Stimulated activated CD4-positive, alpha-beta T cell treated with anti-CD3 and anti-CD28 coated beads, Interleukin-12 subunit alpha, Interleukin-12 subunit beta, amount 100 ng/mL, for 48 hours (primary cell): ENCODE measurements at regions not wholly inside any gene's neighbourhood (a gene's known extent, or its start where the extent isn't known, plus 50 kb on each side); places are given as distances from the start of the nearest gene placed in this dataset.

ENCODE experiments used
- DNase-seq, 3 donors: peaks; one replicate each; pipeline ENCODE4 v3.0.0-alpha.2; 2020; ENCODE audit warnings: low read depth in 2 of 3, low spot score in 1 of 3

DNA sequence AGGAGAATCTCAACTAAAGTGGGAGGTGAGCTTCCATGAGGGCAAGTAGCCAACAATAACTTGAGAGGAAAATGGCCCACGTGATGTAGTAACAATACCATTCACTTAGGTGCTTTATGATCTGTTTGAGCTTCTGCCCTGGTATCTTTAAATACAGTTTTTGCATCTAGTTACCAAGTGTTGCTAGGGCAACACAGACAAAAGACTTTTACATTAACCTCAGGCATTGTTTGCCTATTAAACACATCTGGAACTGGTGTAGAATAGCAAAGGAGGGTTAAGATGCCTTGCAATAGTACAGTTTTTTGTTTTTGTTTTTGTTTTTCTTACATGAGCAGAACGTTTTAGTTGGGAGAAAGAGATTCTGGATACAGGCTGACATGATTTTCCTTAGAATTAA lies 97.7 kb upstream of the MTPN start:
- DNase-seq: no peak

DNA sequence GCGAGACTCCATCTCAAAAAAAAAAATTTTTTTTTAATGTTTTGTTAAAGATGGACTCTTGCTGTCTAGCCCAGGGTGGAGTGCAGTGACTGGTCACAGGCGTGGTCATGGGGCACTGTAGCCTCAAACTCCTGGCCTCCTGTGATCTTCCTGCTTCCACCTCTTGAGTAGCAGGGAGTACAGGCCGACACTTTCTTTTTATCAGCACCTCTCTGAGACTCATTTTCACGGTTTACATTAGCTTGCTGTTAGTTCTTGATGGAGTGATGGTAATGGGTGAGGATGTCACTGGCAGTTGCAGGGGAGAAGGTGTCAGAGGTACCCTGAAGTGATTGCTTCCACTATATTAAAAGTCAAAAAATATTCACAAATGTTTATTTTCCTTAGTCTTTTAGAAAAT lies 95.3 kb upstream of the MTPN start:
- DNase-seq: no peak

DNA sequence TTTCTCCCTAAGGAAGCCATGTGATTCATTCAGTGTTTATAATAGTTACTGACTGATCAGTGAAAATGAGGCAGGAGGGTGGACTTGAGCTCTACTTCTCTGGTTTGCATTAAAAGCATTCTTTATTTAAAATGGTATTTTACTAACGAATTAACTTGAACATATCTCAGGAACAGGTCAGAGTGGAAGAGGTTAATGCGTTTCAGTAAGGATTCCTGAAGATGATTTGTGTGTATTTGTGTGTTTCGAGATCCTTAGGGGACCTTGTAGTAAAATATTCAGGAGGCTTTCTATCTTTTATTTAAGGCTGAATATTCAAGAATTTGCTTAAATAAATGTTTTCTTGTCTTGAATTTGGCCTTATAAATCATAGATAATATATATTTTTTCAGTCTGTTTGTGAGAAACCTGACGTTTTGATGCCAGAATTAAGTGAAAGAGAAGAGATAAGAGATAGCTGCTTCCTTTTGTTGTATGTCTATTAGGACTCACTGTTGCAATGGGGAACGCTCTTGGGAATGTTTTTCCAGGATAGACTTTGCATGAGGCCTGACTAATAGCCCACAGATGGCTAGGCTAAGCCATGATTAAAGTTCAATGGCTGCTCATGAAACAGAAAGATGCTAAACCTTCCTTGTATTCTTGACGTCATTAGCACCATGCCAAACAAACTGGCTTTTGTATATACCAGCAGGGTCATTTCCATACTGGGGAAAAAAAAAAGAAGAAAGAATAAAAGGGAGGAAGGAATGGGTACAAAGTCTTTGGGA lies 93.8 kb upstream of the MTPN start:
- no peak for DNase-seq

DNA sequence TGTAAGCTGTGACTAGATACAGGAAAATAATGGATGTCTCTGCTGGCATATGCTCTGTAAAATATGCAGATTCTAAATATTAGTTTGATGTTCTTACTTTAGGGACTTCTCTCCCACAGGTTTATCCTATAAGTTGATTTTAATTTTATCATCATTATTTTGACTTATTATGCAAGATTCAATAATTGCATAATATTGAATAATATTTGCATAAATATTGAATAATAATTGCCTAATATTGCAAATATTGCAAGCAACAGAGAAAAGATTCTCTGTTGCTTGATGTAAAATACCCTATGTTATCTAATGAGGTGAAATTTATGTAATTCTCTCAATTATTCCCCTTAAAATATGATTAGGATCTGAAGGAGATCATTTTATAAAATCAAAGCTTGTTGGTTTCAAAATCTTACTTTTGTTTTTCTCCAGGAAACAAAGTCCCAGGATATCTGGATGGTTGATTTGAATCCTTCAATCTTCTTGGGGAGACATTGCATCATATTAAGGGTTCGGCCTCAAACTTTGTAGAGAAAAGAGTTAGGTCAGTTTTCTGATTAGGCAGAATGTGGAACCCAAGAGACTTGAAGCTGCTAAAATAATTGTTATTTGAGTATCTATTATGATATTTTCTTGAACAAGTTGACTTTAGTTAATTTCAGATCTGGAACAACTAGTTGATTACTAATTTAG lies 92.8 kb upstream of the MTPN start:
- no peak for DNase-seq

DNA sequence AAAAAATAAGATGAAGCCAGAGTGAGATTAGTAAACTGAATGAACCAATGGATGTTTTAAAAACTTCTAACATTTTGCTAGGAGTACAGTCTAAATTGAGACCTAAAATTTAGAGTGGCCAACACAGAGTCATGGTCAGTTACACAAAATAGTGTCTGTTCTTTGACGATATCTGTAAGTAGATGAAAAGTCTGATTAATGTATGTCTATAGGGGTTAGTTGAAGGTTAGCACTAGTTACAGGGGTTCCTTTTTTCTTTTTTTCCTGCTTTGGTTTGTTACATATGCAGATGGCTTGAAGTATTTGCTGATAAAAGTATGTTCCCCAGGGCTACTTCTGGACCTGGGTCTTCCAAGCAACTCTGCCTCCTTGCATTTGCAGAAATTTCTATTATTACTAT lies 90.1 kb upstream of the MTPN start:
- DNase-seq: no peak

DNA sequence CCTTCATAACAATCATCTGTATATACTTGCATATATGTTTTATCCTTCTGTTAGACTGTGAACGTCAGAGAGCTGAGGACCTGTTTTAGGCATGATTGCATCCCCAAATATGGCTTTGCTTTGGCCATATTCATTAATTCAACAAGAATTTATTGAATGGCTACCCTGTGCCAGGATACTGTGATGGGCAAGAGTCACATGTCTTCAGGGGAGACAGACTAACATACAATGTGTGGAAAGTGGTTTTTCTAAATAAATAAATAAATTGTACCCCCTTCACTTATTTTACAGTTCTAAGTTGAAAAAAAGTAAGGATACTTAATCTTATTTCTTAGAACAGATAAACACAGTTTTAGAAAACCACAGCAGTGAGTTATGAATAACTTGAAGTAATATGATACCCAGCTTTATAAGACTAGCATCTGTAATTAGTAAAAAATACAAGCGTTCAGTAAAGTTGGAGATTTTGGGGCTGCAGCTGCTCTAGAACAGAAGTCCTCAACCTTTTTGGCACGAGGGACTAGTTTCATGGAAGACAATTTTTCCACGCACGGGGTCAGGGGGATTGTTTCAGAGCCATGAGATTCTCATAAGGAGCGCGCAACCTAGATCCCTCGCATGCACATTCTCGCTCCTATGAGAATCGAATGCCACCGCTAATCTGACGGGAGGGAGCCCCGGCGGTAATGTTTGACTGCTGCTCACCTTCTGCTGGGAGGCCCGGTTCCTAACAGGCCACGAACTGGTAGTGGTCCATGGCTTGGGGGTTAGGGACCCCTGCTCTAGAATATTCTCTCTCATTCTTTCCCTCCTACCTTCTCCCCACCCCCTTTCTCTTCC lies 89.4 kb upstream of the MTPN start:
- DNase-seq: no peak

DNA sequence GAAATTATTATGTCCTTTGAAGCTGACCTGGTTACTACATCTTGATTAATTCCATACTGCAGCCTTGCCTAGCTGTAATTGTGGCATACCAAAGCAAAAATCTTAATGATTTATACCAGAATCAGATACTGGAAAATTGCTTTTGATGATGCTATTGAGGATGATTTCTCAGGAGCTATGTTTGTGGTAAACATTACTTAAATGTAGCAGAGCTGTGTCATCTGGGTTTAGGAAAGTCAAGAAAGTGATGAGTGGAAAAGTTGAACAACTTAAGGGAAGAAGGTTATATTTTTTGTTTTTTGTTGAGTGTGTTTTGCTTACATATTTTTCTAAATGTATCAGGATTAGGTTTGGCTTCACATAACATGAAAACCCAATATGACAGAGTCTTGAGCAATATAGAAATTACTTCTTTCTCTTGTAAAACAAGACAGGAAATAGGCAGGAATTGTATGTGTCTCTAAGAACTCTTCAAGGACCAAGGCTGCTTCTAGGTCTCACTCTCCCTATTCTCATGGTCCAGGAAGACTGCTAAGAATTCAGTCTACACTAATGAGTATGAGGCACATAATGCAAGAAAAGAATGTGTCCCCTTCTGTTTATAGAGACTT lies 87.6 kb upstream of the MTPN start:
- no peak for DNase-seq

DNA sequence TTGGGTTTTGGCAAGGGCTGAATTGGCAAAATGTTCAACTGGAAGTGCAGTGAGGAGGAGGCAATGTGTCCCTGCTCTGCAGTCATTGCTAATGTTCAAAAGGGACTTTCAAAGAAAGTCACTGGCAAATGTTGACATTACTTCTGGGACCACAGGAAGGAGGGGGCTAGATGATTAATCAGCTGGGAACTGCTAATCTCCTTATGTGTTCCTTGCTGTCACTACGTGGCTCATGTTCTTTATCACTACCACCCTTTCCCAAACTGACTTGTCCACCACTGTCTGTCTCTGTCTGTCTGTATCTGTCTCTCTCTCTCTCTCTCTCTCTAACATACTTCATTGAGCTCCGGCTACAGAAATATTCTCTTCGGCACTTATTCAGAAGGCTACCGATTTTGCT lies 86.9 kb upstream of the MTPN start:
- no peak for DNase-seq

DNA sequence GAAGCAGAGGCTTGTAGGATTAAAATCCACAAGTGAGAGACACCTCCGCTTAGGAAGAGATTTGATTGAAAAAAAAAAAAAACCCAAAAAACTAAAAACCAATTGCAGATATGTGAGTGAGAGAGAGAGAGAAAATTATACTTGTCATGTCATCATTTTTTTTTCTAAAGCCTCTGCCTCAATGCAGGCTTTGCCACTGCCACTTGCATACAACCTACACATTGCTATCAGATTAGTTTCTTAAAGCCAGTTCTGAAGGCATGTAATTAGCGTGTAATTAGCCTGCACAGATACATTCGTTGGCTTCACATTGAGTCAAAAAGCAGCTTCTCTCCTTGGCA lies 86.1 kb upstream of the MTPN start:
- DNase-seq: no peak

DNA sequence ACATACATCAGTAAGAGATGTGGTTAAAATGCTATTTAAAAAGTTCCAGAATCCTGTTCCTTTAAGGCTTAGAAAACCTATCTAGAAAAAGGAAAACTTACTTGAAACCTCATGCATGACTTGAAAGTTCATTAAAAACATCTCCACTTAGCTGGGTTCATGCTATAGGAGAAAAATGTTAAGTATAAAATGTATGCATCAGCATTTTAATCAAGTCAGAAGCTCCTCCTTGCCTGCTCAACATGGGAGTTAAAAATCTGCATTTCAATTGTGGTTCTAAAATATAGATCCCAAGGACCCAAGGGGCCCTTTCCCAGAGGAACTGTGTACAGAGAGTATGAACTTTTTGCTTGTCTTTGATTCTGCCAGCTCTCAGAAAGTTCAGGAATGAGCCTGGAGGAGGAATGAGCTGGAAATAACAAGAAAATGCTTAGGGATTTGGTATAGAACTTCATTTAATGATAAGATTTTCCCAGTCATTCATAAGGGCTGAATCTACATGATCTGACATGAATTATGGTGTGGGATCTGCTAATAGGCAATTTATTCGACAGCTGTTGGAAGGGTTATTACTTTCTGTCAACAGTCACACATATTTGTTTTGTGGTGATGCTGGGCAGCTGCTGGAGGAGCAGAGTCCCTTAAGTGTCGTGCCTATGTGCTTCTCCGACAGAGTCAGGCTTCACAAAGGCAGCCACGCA lies 85.6 kb upstream of the MTPN start:
- no peak for DNase-seq

DNA sequence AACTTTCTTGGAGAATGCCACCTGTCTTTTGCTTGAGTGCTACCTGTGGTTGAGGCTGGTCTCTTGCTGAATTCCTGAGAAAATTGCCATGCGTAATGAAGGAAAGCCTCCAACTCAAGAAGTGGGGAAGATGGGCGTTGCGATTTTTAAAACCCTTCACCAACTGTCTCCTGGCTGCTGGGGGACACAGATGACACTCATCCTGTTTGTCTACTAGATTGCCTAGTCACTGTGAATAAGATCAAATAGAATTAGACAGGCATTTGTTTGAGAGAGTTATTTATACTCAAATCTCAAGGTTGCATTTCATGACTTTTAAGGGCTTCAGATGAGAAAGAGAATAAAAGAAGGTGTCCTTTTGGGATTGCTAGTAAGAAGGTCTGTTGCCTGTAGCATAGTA lies 84.3 kb upstream of the MTPN start:
- no peak for DNase-seq

DNA sequence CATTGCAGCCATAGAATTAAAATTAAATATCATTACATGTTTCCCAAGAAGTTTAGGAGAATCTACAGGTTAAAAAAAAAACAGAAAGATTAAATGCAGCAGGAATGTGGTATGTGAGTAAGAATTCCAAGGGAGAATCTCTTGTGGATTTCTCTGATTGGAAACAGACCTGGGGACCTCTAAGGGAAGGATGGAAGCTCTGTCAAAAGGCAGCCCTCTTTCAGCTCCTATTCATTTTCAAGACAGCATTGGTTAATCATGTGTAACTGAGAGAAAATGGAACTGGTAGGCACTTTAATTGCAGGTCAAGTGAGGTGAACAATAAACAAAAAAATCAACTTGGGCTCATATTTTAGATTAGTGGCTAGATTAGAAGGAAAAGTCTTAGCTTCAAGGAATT lies 81.4 kb upstream of the MTPN start:
- DNase-seq: no peak

DNA sequence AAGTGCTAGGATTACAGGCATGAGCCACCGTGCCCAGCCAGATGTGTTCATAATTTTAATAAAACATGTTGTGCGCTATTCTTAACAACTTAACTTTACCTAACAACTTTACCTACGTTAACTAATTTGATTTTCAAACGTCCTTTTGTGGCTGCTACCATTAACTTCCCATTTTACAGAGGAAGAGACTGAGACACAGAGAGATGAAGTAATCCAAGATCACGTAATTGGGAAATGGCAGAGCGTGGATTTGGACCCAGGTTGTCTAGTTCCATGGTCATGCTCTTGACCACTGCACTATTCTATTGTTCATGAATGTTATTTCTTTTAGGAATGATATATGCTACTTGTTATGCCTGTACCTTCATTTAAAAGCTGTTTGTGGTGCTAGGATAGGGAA lies 80.3 kb upstream of the MTPN start:
- DNase-seq: no peak

DNA sequence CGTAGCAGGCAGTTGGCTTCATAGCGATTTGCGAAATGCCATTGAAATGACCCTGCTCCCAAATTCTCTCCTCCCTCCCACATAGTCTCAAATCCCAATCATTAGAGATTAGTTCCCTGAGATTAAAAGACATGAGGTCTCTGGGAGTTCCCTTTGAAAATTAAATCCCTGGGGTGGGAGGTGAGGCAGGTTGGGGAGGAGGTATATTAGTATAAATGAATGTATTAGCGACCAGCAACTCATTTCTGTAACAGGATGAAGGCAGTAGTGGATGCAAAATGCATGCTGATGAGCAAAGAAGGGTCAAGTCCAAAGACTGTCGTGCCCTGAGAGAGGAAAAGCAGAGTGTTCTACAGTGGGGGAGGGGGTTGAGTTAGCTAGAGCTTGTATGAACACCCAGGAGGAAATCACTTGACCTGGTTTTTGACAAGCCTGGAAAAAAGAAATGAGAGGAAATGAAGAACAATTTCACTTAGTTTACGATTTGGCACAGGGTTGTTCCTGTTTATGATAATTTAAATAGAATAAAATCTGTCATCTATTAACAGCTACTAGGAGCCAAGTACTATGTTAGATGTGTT lies 79.6 kb upstream of the MTPN start:
- no peak for DNase-seq

DNA sequence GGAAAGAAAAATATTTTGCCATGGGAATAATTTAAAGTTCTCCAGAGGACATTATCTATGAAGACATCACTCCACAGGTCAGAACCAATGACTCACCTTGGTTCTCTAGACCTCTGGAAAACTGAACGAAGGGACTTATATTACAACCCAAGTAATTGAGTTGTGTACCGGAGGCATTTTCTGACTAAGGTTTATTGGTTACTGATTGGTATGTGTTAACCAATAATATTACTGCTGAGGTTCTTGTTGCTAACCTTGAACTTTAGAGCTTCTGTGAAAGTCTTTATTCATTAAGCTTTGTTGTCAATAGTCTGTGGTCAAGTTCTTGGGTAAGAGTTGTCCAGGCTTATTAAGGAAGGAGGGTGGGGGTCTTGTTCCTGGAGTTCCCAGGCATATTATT lies 78.1 kb upstream of the MTPN start:
- DNase-seq: no peak

DNA sequence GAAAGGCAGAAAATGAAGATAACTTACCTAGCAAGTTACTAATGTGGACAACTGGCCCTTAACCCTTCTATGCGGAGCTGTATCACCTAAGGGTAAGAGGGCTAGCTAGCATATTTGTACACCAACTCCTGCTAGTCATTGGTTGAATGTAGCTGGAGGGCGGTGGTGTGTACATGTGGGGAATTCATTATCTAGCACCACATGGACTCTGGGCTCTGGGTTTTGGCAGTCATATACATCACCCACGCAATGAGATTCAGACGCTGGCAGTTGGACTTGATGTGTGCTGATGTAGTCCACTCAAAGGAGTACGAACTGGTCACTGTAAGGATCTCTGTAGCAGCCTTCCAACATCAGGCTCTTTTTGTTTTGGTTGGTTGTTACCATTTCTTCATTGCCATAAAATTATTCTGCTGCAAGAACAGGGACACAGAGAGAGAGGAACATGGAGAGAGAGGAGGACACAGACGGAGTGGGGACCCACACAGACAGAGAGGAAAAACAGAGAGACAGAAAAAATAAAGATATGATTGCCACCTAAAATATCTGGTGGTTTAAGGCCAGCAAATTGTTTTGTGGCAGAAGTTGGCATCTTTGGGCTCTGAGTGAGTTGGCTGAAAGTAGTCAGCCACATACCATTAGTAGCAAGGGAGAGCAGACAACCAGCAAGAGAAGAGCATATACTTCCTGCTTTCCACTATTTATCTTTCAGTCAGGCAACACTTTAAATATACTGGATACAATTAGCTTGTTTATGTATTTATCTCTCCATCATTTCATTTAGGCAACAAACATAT lies 76.7 kb upstream of the MTPN start:
- no peak for DNase-seq

DNA sequence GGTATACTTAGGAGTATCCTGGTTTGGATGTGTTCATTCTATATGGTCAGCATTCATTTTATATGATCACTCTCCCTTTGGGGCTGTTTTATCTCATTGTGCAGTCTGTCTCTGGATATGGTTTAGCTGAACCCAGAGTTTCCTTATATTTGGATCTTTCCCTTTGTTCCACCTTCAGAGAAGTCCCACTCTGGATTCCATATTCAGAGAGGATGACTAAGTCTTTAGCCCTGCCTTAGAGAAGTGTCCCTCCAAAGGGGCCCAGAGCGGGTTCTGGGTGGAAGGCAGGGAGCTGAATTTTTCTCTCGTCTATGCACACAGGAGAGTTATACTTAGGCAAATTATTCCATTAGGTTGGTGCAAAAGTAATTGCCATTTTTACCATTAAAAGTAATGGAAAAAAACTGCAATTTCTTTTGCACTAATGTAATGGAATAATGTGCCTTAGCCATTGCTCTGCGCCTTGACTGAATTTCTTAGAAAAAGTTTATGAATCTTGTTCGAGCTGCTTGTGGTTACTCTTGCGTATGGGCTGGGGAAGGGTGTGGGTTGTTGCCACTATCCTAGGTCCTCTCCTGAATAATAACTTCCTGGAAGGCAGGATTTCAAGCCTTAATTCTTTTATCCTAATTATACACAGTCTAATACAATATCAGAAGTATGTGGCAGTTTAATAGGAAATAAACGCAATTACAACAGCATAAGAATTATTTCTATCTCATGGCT lies 74.2 kb upstream of the MTPN start:
- no peak for DNase-seq

DNA sequence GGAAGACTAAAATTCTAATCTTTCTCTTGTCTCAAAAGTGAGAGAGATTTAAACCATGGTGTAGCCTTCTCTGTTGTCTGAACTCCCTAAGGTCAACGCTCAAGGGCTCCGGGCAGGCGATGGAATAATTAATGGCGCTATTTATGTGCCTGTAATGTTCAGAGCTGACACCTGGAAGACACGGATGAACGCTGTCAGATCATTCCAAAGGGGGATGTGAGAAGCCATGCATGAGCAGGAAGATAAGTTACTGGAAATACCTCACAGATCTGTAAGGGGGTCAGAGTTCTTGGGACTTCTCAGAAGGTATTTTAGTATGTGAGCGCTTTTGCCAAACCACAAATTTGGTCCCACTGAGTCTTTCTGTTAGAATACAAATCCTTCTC lies 73.3 kb upstream of the MTPN start:
- DNase-seq: no peak

DNA sequence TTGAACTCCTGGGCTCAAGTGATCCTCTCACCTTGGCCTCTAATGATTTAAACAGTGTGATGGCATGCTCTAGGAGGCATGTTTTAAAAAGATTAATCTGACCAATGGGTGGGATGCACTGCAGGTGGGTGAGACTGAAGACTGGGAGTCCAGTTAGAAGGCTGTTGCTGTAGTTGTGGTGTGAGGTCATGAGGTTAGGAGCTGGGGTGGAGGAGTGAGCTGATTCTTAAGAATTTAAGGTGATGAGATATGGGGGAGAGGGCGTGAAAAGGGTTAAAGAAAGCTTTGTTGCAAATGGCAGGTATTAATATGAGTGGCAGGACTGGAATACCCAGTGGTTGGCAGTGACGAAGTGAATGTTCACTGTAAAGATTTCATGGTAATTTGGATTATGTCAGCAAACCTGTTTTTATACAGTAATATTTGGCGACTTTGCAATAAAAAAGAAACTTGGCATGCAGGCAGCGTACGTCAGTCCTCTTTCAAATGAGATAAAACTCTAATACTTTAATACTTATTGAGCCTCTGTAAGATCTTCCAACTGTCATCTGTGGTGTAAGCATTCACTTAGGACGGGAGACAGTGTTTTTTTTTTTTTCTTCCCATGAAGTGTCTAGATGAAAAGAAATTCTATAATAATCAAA lies 72.8 kb upstream of the MTPN start:
- DNase-seq: no peak
